HepG2 (cell line): ENCODE measurements at regions not wholly inside any gene's neighbourhood (a gene's known extent, or its start where the extent isn't known, plus 50 kb on each side); places are given as distances from the start of the nearest gene placed in this dataset.

Experiments used
- JUN ChIP-seq: sonication (generic); formaldehyde crosslinking; IDR thresholded peaks from 2 replicates; pipeline ENCODE4 v1.4.0; 2020; ENCODE audit warnings: mild to moderate bottlenecking, missing genetic modification reagents
- MED1 ChIP-seq: sonication (generic); formaldehyde crosslinking; IDR thresholded peaks from 2 replicates; pipeline ENCODE4 v1.4.0; 2020; ENCODE audit warnings: missing genetic modification reagents
- TF ChIP-seq, protein P1 (sequence below): sonication (generic); formaldehyde crosslinking; IDR thresholded peaks from 2 replicates; pipeline ENCODE4 v1.4.0; 2020; ENCODE audit warnings: missing genetic modification reagents, mild to moderate bottlenecking, borderline replicate concordance

DNA sequence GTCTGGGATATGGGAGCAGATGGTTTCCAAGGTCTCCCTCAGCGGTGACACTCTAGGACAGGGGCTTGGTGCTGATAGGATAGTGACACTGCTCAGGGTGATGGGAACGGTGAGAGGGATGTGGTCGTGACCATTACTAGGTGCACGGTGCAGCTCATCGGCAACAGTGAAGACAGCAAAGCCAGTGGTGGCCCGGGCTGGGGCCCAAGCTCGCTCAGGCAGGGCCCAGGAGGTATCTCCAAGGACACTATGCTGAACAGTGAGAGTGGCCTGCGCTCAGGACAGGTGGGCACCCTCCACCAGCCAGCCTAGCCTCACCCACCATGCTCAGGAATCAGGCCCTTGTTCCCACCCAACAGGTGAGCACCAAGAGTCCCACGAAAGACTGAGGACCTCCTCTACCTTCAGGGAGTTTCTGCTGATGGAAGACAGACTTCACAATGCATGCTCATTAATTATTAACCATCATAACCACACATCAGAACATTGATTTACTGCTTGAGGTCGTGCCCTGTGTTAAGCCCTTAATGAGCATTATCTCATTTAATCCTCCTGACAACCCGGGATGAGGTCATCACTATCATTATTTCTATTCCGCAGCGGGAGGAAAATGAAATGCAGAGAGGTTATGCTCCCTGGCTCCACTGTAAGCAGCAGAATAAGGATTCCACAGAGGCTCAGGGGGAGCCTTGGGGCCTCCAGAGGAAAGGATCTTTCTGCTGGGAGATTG lies 269.4 kb downstream of the UACA start:
- TF ChIP-seq, protein P1, sequence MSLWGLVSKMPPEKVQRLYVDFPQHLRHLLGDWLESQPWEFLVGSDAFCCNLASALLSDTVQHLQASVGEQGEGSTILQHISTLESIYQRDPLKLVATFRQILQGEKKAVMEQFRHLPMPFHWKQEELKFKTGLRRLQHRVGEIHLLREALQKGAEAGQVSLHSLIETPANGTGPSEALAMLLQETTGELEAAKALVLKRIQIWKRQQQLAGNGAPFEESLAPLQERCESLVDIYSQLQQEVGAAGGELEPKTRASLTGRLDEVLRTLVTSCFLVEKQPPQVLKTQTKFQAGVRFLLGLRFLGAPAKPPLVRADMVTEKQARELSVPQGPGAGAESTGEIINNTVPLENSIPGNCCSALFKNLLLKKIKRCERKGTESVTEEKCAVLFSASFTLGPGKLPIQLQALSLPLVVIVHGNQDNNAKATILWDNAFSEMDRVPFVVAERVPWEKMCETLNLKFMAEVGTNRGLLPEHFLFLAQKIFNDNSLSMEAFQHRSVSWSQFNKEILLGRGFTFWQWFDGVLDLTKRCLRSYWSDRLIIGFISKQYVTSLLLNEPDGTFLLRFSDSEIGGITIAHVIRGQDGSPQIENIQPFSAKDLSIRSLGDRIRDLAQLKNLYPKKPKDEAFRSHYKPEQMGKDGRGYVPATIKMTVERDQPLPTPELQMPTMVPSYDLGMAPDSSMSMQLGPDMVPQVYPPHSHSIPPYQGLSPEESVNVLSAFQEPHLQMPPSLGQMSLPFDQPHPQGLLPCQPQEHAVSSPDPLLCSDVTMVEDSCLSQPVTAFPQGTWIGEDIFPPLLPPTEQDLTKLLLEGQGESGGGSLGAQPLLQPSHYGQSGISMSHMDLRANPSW (CRISPR knock-in tag), result no peak
- TF ChIP-seq JUN, result no peak
- TF ChIP-seq MED1, result no peak
